GM12878 (cell line): ENCODE measurements at regions not wholly inside any gene's neighbourhood (a gene's known extent, or its start where the extent isn't known, plus 50 kb on each side); places are given as distances from the start of the nearest gene placed in this dataset.

Experiments
- CTCF ChIP-seq, 3 experiments: IDR thresholded peaks in 2 of 3; conservative IDR thresholded peaks in 1 of 3; 2 replicates each; pipeline ENCODE4 v1.5.1; 2011; ENCODE audit warnings: low read depth in 3 of 3, low read length in 3 of 3, mild to moderate bottlenecking in 3 of 3, control low read depth in 2 of 3, moderate library complexity in 2 of 3, inconsistent platforms in 1 of 3, mixed read lengths in 1 of 3; ENCODE audit not compliant: control insufficient read depth in 2 of 3, insufficient read depth in 1 of 3; ENCODE audit errors: extremely low read depth in 1 of 3
- E2F4 ChIP-seq: IDR thresholded peaks from 2 replicates; pipeline ENCODE4 v1.6.1; 2012; ENCODE audit warnings: low read depth, low read length, improper control_type of control experiment
- E2F8 ChIP-seq: fragments of 450-650 bp; IDR thresholded peaks from 2 replicates; pipeline ENCODE4 v1.6.1; 2018; ENCODE audit warnings: mild to moderate bottlenecking, low read depth, moderate library complexity; ENCODE audit not compliant: partially characterized antibody
- ELK1 ChIP-seq: IDR thresholded peaks from 2 replicates; pipeline ENCODE4 v1.6.1; 2012; ENCODE audit warnings: low read depth, low read length, improper control_type of control experiment
- ESRRA ChIP-seq: IDR thresholded peaks from 2 replicates; pipeline ENCODE4 v1.6.1; 2012; ENCODE audit warnings: mild to moderate bottlenecking, low read length, improper control_type of control experiment
- EZH2 ChIP-seq: IDR thresholded peaks from 2 replicates; pipeline ENCODE4 v1.6.1; 2012; ENCODE audit warnings: low read depth, mild to moderate bottlenecking, control low read depth, inconsistent platforms, low read length, borderline replicate concordance; ENCODE audit not compliant: control insufficient read depth
- IKZF1 ChIP-seq: fragments of 450-650 bp; conservative IDR thresholded peaks from 2 replicates; pipeline ENCODE4 v1.6.1; 2017; ENCODE audit warnings: antibody characterized with exemption, mild to moderate bottlenecking
- MAX ChIP-seq: IDR thresholded peaks from 2 replicates; pipeline ENCODE4 v1.6.1; 2012; ENCODE audit warnings: low read depth, low read length, improper control_type of control experiment
- POLR2AphosphoS5 ChIP-seq: IDR thresholded peaks from 2 replicates; pipeline ENCODE4 v1.6.1; 2011; ENCODE audit warnings: mild to moderate bottlenecking, low read length, inconsistent platforms
- RCOR1 ChIP-seq: conservative IDR thresholded peaks from 2 replicates; pipeline ENCODE4 v1.6.1; 2012; ENCODE audit warnings: low read depth, low read length, improper control_type of control experiment
- SIN3A ChIP-seq: IDR thresholded peaks from 2 replicates; pipeline ENCODE4 v1.6.1; 2012; ENCODE audit warnings: low read depth, low read length, improper control_type of control experiment
- TAF1 ChIP-seq: IDR thresholded peaks from 2 replicates; pipeline ENCODE4 v1.6.1; 2011; ENCODE audit warnings: mild to moderate bottlenecking, low read depth, low read length, borderline replicate concordance
- TF ChIP-seq, protein P1 (sequence below): IDR thresholded peaks from 2 replicates; pipeline ENCODE4 v1.6.1; 2011; ENCODE audit warnings: low read depth, low read length, improper control_type of control experiment, borderline replicate concordance

GRCh38 chr12:25783566-25783965 is 174.9 kb upstream of the RASSF8 start:
- TF ChIP-seq SIN3A (no peak), RCOR1 (no peak), POLR2AphosphoS5 (no peak), E2F8 (no peak), CTCF (IDR thresholded peaks at IDR 0.05 in 2 of 3, conservative IDR thresholded peaks at IDR 0.05 in 1 of 3; ENCODE audit: control insufficient read depth in 2 of 3, extremely low read depth in 1 of 3, insufficient read depth in 1 of 3, low read depth in 3 of 3, low read length in 3 of 3) (no peak), MAX (no peak), ESRRA (no peak), E2F4 (no peak), ELK1 (no peak), IKZF1 (no peak), TAF1 (no peak), EZH2 (no peak)
- TF ChIP-seq, protein P1, sequence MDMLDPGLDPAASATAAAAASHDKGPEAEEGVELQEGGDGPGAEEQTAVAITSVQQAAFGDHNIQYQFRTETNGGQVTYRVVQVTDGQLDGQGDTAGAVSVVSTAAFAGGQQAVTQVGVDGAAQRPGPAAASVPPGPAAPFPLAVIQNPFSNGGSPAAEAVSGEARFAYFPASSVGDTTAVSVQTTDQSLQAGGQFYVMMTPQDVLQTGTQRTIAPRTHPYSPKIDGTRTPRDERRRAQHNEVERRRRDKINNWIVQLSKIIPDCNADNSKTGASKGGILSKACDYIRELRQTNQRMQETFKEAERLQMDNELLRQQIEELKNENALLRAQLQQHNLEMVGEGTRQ: no peak
